ENCODE measurements at regions not wholly inside any gene's neighbourhood (a gene's known extent, or its start where the extent isn't known, plus 50 kb on each side); places are given as distances from the start of the nearest gene placed in this dataset.
A peak's percentile ranks its signal among the peaks of the same experiment; 100 is the strongest.
"Not testable (repeated sequence)": the region's sequence is repeated elsewhere in the genome, so short reads cannot be mapped to it uniquely, and the experiment has no call there.

- no peak for TF ChIP-seq CTCF (IDR thresholded peaks at IDR 0.05; ENCODE audit: low read depth, low read length, missing control alignments)
- DNase-seq (ENCODE audit: low read depth): no peak
- in situ Hi-C loops (cut with HindIII; ENCODE audit: low sequenced_read_pairs): no loop called here
- no peak overlapping the region for H3K4me3 ChIP-seq (ENCODE audit: low read depth, low read length)
Observed at GRCh38 chrX:44693255-44693654, 150.6 kb upstream of the DUSP21 start.

- no peak overlapping the region for H3K4me3 ChIP-seq (ENCODE audit: low read depth, low read length)
- no peak for TF ChIP-seq CTCF (IDR thresholded peaks at IDR 0.05; ENCODE audit: low read depth, low read length, missing control alignments)
- no peak for DNase-seq (ENCODE audit: low read depth)
- in situ Hi-C loops (cut with HindIII; ENCODE audit: low sequenced_read_pairs): no loop called here
Observed at GRCh38 chrX:44690129-44690528, 147.5 kb upstream of the FUNDC1 start.

GRCh38 chrX:44675362-44676024 lies 132.8 kb upstream of the FUNDC1 start:
- DNase-seq (ENCODE audit: low read depth): peak; percentile 76
- no peak overlapping the region for H3K4me3 ChIP-seq (ENCODE audit: low read depth, low read length)
- in situ Hi-C loops (cut with HindIII; ENCODE audit: low sequenced_read_pairs): no loop called here
- TF ChIP-seq CTCF (IDR thresholded peaks at IDR 0.05; ENCODE audit: low read depth, low read length, missing control alignments): no peak

- DNase-seq (ENCODE audit: low read depth): no peak
- no peak for TF ChIP-seq CTCF (IDR thresholded peaks at IDR 0.05; ENCODE audit: low read depth, low read length, missing control alignments)
- H3K4me3 ChIP-seq (ENCODE audit: low read depth, low read length): no peak overlapping the region
- in situ Hi-C loops (cut with HindIII; ENCODE audit: low sequenced_read_pairs): no loop called here
Observed at GRCh38 chrX:44674906-44675305, 132.2 kb upstream of the FUNDC1 start.

- no peak for TF ChIP-seq CTCF (IDR thresholded peaks at IDR 0.05; ENCODE audit: low read depth, low read length, missing control alignments)
- in situ Hi-C loops (cut with HindIII; ENCODE audit: low sequenced_read_pairs): no loop called here
- no peak overlapping the region for H3K4me3 ChIP-seq (ENCODE audit: low read depth, low read length)
- no peak for DNase-seq (ENCODE audit: low read depth)
Observed at GRCh38 chrX:44669626-44670025, 127.0 kb upstream of the FUNDC1 start.

- no peak for TF ChIP-seq CTCF (IDR thresholded peaks at IDR 0.05; ENCODE audit: low read depth, low read length, missing control alignments)
- in situ Hi-C loops (cut with HindIII; ENCODE audit: low sequenced_read_pairs): no loop called here
Observed at GRCh38 chrX:44667771-44668170, 125.1 kb upstream of the FUNDC1 start.

GRCh38 chrX:44657718-44658246 lies 115.1 kb upstream of the FUNDC1 start:
- H3K4me3 ChIP-seq (ENCODE audit: low read depth, low read length); DNase-seq (ENCODE audit: low read depth); in situ Hi-C loops (cut with HindIII; ENCODE audit: low sequenced_read_pairs): not testable (repeated sequence)

More at GRCh38 chrX:44667771-44668170, 125.1 kb upstream of the FUNDC1 start:
- DNase-seq (ENCODE audit: low read depth): no peak
- no peak overlapping the region for H3K4me3 ChIP-seq (ENCODE audit: low read depth, low read length)
